GM19043 (cell line): ENCODE measurements at regions not wholly inside any gene's neighbourhood (a gene's known extent, or its start where the extent isn't known, plus 50 kb on each side); places are given as distances from the start of the nearest gene placed in this dataset.

ENCODE experiments used
- ATAC-seq: cut with Tn5 transposase; IDR thresholded peaks from one replicate; pipeline ENCODE4 v1.9.1; 2021; ENCODE audit warnings: low read depth; ENCODE audit not compliant: unreplicated experiment

GRCh38 chr13:103229674-103230073 lies 163.5 kb upstream of the SLC10A2 start:
- no peak for ATAC-seq

GRCh38 chr13:103224804-103225203 lies 158.6 kb upstream of the SLC10A2 start:
- ATAC-seq = no peak

- ATAC-seq = no peak
Measured at GRCh38 chr13:103222683-103223082, 156.5 kb upstream of the SLC10A2 start.

- ATAC-seq = no peak
Measured at GRCh38 chr13:103218253-103218652, 152.0 kb upstream of the SLC10A2 start.

- no peak for ATAC-seq
Measured at GRCh38 chr13:103213152-103213551, 146.9 kb upstream of the SLC10A2 start.

- no peak for ATAC-seq
Measured at GRCh38 chr13:103210348-103210747, 144.1 kb upstream of the SLC10A2 start.

- ATAC-seq = no peak
Measured at GRCh38 chr13:103203735-103204330, 137.6 kb upstream of the SLC10A2 start.

GRCh38 chr13:103200118-103200885 lies 134.1 kb upstream of the SLC10A2 start:
- ATAC-seq = no peak

- ATAC-seq = no peak
Measured at GRCh38 chr13:103199380-103200088, 133.3 kb upstream of the SLC10A2 start.

GRCh38 chr13:103196356-103196755 lies 130.1 kb upstream of the SLC10A2 start:
- ATAC-seq = no peak

- no peak for ATAC-seq
Measured at GRCh38 chr13:103195762-103196161, 129.5 kb upstream of the SLC10A2 start.

GRCh38 chr13:103194871-103195270 lies 128.7 kb upstream of the SLC10A2 start:
- ATAC-seq = no peak

- no peak for ATAC-seq
Measured at GRCh38 chr13:103192511-103193135, 126.4 kb upstream of the SLC10A2 start.

- ATAC-seq = no peak
Measured at GRCh38 chr13:103190841-103191240, 124.6 kb upstream of the SLC10A2 start.

- peak; percentile 44 for ATAC-seq
Measured at GRCh38 chr13:103188713-103189326, 122.6 kb upstream of the SLC10A2 start.

GRCh38 chr13:103187721-103188156 lies 121.5 kb upstream of the SLC10A2 start:
- no peak for ATAC-seq

- ATAC-seq = peak; percentile 49
Measured at GRCh38 chr13:103184413-103184812, 118.2 kb upstream of the SLC10A2 start.

- ATAC-seq = no peak
Measured at GRCh38 chr13:103178986-103179943, 113.0 kb upstream of the SLC10A2 start.

- ATAC-seq = no peak
Measured at GRCh38 chr13:103174966-103175365, 108.7 kb upstream of the SLC10A2 start.
